Epithelial cell of proximal tubule (primary cell): ENCODE measurements at regions not wholly inside any gene's neighbourhood (a gene's known extent, or its start where the extent isn't known, plus 50 kb on each side); places are given as distances from the start of the nearest gene placed in this dataset.
"Not testable (repeated sequence)": the region's sequence is repeated elsewhere in the genome, so short reads cannot be mapped to it uniquely, and the experiment has no call there.

ENCODE experiments used
- DNase-seq: peaks from one replicate; pipeline ENCODE4 v3.0.0-alpha.2; 2011; ENCODE audit warnings: low read depth
- H3K4me3 ChIP-seq: 2 replicates; pipeline ENCODE4 v1.5.1; 2011; ENCODE audit warnings: low read depth, mild to moderate bottlenecking, low read length
- CTCF ChIP-seq: conservative IDR thresholded peaks from 2 replicates; pipeline ENCODE4 v1.5.1; 2012; ENCODE audit warnings: low read depth, mild to moderate bottlenecking, low read length

GRCh38 chr2:239648607-239649006 is 247.8 kb upstream of the HDAC4 start:
- H3K4me3 ChIP-seq: no peak overlapping the region
- TF ChIP-seq CTCF: no peak
- no peak for DNase-seq

GRCh38 chr2:239647052-239647819 is 246.4 kb upstream of the HDAC4 start:
- H3K4me3 ChIP-seq: no peak overlapping the region
- DNase-seq: no peak
- TF ChIP-seq CTCF: no peak

DNA sequence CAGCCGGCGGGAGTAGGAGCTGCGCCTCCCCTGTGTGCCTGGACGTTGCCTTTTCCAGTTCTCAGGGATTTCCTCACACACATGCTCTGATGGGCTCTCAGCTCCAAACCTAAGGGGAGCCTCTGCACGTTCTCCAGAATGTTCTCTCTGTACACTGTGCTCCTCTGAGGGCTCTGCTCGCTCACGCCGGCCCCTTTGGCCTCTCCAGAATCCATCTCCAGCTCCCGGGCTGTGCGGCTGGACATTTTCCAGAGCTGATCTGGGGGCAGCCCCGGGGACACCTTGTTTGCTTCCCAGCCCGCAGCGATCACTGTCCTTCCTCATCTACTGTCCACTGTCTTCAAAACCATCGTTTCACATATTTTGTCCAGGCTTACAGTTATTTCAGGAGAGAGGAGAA is 245.4 kb upstream of the HDAC4 start:
- no peak for TF ChIP-seq CTCF
- no peak for DNase-seq
- H3K4me3 ChIP-seq: no peak overlapping the region

GRCh38 chr2:239644594-239644993 is 243.8 kb upstream of the HDAC4 start:
- DNase-seq, H3K4me3 ChIP-seq: not testable (repeated sequence)

GRCh38 chr2:239644011-239644410 is 243.2 kb upstream of the HDAC4 start:
- no peak for TF ChIP-seq CTCF
- H3K4me3 ChIP-seq: no peak overlapping the region
- DNase-seq: no peak

DNA sequence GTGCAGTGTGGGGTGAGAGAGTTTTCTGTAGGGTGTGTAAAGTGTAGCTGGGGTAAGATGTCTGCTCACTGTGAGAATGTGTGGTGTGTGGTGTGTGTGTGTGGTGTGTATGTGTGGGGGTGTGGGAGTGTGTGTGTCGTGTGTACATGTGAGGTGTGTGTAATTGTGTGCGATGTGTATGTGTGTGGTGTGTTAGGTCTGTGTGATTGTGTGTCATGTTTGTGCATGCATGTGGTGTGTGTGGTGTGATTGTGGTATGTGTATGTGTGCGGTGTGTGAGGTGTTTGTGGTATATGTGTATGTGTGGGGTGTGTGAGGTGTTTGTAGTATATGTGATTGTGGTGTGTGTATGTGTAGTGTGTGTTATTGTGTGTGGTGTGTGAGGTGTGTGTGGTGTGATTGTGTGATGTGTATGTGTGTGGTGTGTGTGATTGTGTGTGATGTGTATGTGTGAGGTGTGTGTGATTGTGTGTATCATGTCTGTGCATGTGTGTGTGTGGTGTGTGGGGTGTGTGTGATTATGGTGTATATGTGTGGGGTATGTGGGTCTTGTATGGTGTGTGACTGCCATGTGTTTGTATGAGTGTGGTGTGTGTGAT is 241.7 kb upstream of the HDAC4 start:
- no peak for DNase-seq
- no peak overlapping the region for H3K4me3 ChIP-seq
- no peak for TF ChIP-seq CTCF

- H3K4me3 ChIP-seq, DNase-seq: not testable (repeated sequence)
These were observed 241.1 kb upstream of the HDAC4 start for GRCh38 chr2:239641904-239642303.

- H3K4me3 ChIP-seq: no peak overlapping the region
- TF ChIP-seq CTCF: no peak
- no peak for DNase-seq
These were observed 240.1 kb upstream of the HDAC4 start for GRCh38 chr2:239640676-239641578.
